ENCODE measurements at regions not wholly inside any gene's neighbourhood (a gene's known extent, or its start where the extent isn't known, plus 50 kb on each side); places are given as distances from the start of the nearest gene placed in this dataset.

DNA sequence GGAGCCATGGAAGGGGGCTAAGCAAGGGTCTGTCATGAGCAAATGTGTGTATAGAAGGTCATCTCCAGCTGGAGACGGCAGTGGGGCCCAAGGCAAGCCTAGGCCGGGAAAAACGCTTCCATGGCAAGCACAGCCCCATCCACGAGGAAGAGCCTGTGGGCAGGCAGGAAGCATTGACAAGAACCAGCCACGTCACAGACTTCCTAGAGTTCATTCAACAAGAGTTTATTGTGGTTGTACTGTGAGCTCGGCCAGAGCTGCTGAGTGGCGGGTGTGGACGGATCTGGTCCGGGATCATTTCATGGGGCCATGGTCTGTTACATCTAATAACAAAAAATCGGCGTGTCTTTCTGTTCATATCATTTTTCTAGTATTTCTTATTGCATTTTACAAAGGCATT is 311.7 kb downstream of the TMEM121 start:
- no peak for TF ChIP-seq CTCF (IDR thresholded peaks at IDR 0.05)
- no peak for TF ChIP-seq POLR2A (IDR thresholded peaks at IDR 0.05)

Data from testis (tissue), 2 donors.